Posterior cingulate gyrus (tissue), 11 donors: ENCODE measurements at regions not wholly inside any gene's neighbourhood (a gene's known extent, or its start where the extent isn't known, plus 50 kb on each side); places are given as distances from the start of the nearest gene placed in this dataset.

Source experiments
- DNase-seq, 10 donors: peaks; one replicate each; pipeline versions ENCODE4 v3.0.0 to v3.0.0-alpha.2; 2020 to 2021; ENCODE audit warnings: mixed read lengths in 3 of 10
- intact Hi-C: fragments of 100-400 bp; cut with DNase I; formaldehyde crosslinking; loops from one replicate; pipeline ENCODE4 v1.15.1; 2023

DNA sequence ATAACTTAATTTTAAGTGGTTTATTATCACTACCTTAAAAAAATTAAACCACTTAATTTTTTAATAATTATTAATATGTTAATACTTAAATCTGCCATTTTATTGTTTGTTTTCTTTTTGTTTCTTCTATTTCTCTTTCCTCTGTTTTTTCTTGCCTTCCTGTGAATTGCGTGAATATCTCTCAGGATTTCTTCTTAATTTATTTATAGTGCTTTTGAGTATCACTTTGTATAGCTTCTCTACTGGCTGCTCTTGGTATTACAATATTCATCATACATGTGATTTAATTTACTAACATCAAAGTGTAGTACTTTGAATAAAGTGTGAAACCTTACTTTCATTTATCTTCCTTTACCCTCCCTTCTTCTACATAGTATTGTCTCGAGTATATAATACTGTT, 349.5 kb upstream of the CPXCR1 start:
- intact Hi-C loops = no loop called here
- no peak for DNase-seq

GRCh38 chrX:88416002-88416401, 331.0 kb upstream of the CPXCR1 start:
- intact Hi-C loops = no loop called here
- DNase-seq = no peak

- intact Hi-C loops = no loop called here
- DNase-seq = no peak
Observed at GRCh38 chrX:88416965-88417364, 330.1 kb upstream of the CPXCR1 start.

DNA sequence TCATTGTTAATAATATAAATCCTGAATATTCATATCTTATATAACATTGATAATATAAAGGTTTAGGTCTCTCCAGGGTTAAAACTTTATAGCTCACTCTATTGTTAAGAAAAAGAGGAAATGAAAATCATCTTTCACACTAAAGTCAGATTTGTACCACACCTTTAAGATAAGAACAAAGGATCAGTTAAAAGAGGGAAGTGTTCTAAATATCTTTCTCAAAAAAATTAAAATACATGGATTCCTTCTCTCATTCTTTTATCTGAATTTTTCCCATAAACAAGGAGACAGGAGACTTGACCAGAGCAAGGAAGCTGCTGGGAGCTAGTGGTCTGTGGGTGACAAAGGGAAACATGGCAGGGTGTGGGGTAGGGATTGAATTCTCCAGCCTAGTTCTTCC, 323.0 kb upstream of the CPXCR1 start:
- intact Hi-C loops = loop anchor here (2.0 kb wide), 1 partner anchor 189 kb away; no protein-coding TSS in a partner anchor
- DNase-seq = no peak

DNA sequence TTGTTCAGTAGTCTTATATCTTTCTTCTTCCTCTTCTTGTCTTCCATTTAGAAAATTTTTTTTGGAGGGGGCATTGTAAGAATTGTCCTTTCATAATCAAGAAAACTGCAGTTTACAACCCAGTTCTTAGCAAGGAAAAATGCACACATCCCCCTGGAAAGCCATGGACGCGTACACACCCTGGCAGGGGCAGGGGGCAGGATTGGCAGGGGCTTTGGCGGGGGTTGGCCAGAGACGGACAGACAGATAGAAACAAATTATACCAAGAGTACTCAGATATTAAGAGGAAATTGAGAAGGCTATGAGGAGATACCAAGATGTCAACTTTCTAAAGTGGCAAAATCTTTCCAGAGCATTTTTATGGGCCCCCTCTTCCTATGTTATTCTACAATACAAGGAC, 322.5 kb upstream of the CPXCR1 start:
- peak in 2 of 10 donors; percentile 55 to 66 for DNase-seq
- intact Hi-C loops = loop anchor here (2.0 kb wide), 1 partner anchor 188 kb away; no protein-coding TSS in a partner anchor

DNA sequence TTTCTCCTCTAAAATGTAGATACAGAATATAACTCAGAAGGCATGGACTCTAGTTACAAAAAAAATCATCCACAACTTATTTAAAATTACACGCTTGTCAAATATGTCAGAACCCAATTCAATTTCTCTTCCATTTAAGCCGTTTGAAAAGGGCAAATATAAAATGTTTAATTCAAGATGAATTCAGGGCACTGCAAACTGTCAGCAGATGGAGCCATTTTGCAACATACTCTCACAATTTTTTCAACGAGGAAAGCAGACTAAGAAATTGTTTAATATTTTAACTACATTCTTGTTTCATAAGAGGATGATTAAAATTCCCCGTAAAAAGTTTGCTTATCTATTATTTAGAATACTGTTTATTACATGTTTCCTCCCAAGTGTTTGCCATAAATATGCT, 321.3 kb upstream of the CPXCR1 start:
- DNase-seq = peak in 1 of 10 donors; percentile 7
- intact Hi-C loops = loop anchor here (2.0 kb wide), 1 partner anchor 187 kb away; no protein-coding TSS in a partner anchor

DNA sequence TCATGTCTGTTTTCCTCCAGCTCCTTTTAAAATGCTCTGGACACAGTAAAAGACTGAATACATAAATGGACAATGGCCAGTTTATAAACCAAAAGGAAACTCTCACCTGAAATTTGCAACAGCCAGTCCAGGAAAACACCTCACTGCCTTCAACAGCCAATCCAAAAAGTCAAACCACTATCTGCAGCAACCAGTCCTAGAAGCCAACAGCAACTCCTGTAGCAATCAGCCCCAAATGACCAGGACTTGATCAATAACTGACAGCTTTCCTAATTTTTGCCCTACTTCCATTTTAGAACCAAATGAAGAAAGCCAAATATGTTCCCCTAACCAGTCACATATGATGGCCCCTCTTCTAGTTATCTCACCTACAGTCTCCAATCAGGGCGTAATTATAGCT, 309.5 kb upstream of the CPXCR1 start:
- intact Hi-C loops = no loop called here
- DNase-seq = no peak

DNA sequence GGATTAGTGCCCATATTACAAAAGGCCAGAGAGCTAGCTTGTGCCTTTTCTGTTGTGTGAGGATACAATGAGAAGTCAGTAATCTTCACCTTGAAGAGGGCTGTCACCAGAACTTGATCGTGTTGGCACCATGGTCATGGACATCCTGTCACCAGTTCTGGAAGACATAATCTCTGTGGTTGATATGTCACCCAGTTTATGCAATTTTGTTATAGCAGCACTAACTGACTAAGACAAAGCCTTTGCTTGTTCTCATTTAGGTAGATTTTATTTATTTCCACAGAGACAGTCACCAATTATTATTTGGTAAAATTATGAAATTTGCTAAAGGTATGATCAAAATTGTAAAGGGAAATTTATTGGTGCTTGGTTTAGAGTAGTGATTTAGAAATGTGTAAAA, 308.8 kb upstream of the CPXCR1 start:
- DNase-seq = no peak
- intact Hi-C loops = no loop called here

GRCh38 chrX:88439935-88440334, 307.1 kb upstream of the CPXCR1 start:
- intact Hi-C loops = no loop called here

More at GRCh38 chrX:88439935-88440334, 307.1 kb upstream of the CPXCR1 start:
- no peak for DNase-seq
